Activated T-helper 17 cell treated with anti-CD3 and anti-CD28 coated beads, Interleukin-2, amount 50 U/mL, for 72 hours (primary cell): ENCODE measurements at regions not wholly inside any gene's neighbourhood (a gene's known extent, or its start where the extent isn't known, plus 50 kb on each side); places are given as distances from the start of the nearest gene placed in this dataset.
A peak's percentile ranks its signal among the peaks of the same experiment; 100 is the strongest.

Source experiments
- ATAC-seq: fragments of 150-1000 bp; cut with Tn5 transposase; replicated peaks from 2 replicates; pipeline ENCODE4 v1.10.0; 2021; ENCODE audit warnings: mild to moderate bottlenecking, moderate library complexity
- H3K27ac Mint-ChIP-seq: one replicate; pipeline ENCODE4 v1.8.0; 2022; ENCODE audit warnings: mixed read lengths
- H3K27me3 Mint-ChIP-seq: one replicate; pipeline ENCODE4 v1.8.0; 2022; ENCODE audit warnings: mixed read lengths
- H3K36me3 Mint-ChIP-seq: one replicate; pipeline ENCODE4 v1.8.0; 2022; ENCODE audit warnings: low read depth, mild to moderate bottlenecking, mixed read lengths
- H3K4me1 Mint-ChIP-seq: one replicate; pipeline ENCODE4 v1.8.0; 2022; ENCODE audit warnings: mixed read lengths
- H3K4me3 Mint-ChIP-seq: one replicate; pipeline ENCODE4 v1.8.0; 2022; ENCODE audit warnings: mild to moderate bottlenecking, mixed read lengths
- H3K9me3 Mint-ChIP-seq: one replicate; pipeline ENCODE4 v1.8.0; 2022; ENCODE audit warnings: mixed read lengths

- Mint-ChIP-seq H3K27me3 (peaks cover 3% of the 10 kb centered on the region), H3K36me3 (no peaks in the 10 kb centered on the region), H3K9me3 (no peaks in the 10 kb centered on the region), H3K4me3 (no peak overlapping the region), H3K27ac (no peak overlapping the region), H3K4me1 (no peaks in the 10 kb centered on the region)
- ATAC-seq = no peak
These were observed 50.8 kb upstream of the NAV2 start for GRCh38 chr11:19661827-19662226.

GRCh38 chr11:19660076-19660475 is 52.6 kb upstream of the NAV2 start:
- H3K27ac Mint-ChIP-seq = no peak overlapping the region
- peak; percentile 94 for ATAC-seq
- H3K9me3 Mint-ChIP-seq = no peaks in the 10 kb centered on the region
- H3K36me3 Mint-ChIP-seq = no peaks in the 10 kb centered on the region
- H3K27me3 Mint-ChIP-seq = no peaks in the 10 kb centered on the region
- H3K4me3 Mint-ChIP-seq = no peak overlapping the region
- no peaks in the 10 kb centered on the region for H3K4me1 Mint-ChIP-seq

DNA sequence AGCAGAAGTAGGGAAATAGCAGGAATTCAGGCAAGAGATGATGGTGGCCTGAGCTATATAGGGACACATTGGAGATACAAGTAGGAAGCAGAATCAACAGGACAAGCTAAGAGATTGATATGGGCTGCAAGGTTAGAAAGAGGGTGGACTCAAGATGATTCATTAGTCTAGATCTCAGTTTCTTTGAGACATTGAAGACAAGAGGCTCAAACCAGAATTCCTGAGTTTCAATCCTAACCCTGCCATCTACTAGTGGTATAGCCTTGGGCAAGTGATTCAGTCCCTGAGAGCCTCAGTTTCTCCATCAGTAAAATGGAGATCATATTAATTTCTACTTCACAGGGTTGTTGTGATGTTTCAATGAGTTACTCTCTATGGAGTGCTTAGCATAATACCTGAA is 53.1 kb upstream of the NAV2 start:
- Mint-ChIP-seq H3K27me3 (no peaks in the 10 kb centered on the region), H3K9me3 (no peaks in the 10 kb centered on the region), H3K4me3 (no peak overlapping the region), H3K4me1 (no peaks in the 10 kb centered on the region), H3K27ac (no peak overlapping the region), H3K36me3 (no peaks in the 10 kb centered on the region)
- ATAC-seq = peak; percentile 53

- Mint-ChIP-seq H3K36me3 (no peaks in the 10 kb centered on the region), H3K4me3 (no peak overlapping the region), H3K27me3 (no peaks in the 10 kb centered on the region), H3K27ac (no peak overlapping the region), H3K9me3 (no peaks in the 10 kb centered on the region), H3K4me1 (no peaks in the 10 kb centered on the region)
- ATAC-seq = no peak
These were observed 54.3 kb upstream of the NAV2 start for GRCh38 chr11:19658344-19658743.

- Mint-ChIP-seq H3K27me3 (peaks cover 4% of the 10 kb centered on the region), H3K27ac (no peak overlapping the region), H3K36me3 (no peaks in the 10 kb centered on the region), H3K9me3 (no peaks in the 10 kb centered on the region), H3K4me1 (no peaks in the 10 kb centered on the region), H3K4me3 (no peak overlapping the region)
- no peak for ATAC-seq
These were observed 56.5 kb upstream of the NAV2 start for GRCh38 chr11:19656140-19656541.

- Mint-ChIP-seq H3K4me3 (no peak overlapping the region), H3K27ac (no peak overlapping the region), H3K36me3 (no peaks in the 10 kb centered on the region), H3K4me1 (no peaks in the 10 kb centered on the region), H3K9me3 (no peaks in the 10 kb centered on the region), H3K27me3 (peaks cover 7% of the 10 kb centered on the region)
- no peak for ATAC-seq
These were observed 59.8 kb upstream of the NAV2 start for GRCh38 chr11:19652623-19653375.

DNA sequence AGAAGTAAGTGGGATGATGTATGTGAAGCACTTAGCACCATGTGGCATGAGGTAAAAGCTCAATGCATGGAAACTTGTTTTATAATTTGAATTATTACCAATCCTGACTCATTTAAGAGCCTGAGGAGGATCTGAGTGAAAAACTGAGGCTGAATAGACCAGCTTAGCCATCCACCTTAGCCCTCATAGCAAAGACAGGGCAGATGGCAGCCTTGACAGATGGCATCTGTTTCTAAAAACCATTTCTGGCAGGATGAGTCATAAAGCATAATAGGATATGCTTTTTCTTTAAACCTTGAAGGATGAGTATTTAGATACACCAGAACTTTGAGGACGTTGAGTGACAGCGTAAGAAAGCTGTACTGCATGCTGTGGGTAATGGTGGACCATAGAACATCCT is 61.0 kb upstream of the NAV2 start:
- H3K27ac Mint-ChIP-seq = no peak overlapping the region
- H3K9me3 Mint-ChIP-seq = no peaks in the 10 kb centered on the region
- no peak overlapping the region for H3K4me3 Mint-ChIP-seq
- peaks cover 7% of the 10 kb centered on the region for H3K27me3 Mint-ChIP-seq
- ATAC-seq = no peak
- no peaks in the 10 kb centered on the region for H3K36me3 Mint-ChIP-seq
- no peaks in the 10 kb centered on the region for H3K4me1 Mint-ChIP-seq

GRCh38 chr11:19651028-19651427 is 61.6 kb upstream of the NAV2 start:
- peaks cover 7% of the 10 kb centered on the region for H3K27me3 Mint-ChIP-seq
- H3K4me1 Mint-ChIP-seq = no peaks in the 10 kb centered on the region
- no peaks in the 10 kb centered on the region for H3K36me3 Mint-ChIP-seq
- no peak overlapping the region for H3K27ac Mint-ChIP-seq
- H3K4me3 Mint-ChIP-seq = no peak overlapping the region
- no peak for ATAC-seq
- H3K9me3 Mint-ChIP-seq = no peaks in the 10 kb centered on the region

DNA sequence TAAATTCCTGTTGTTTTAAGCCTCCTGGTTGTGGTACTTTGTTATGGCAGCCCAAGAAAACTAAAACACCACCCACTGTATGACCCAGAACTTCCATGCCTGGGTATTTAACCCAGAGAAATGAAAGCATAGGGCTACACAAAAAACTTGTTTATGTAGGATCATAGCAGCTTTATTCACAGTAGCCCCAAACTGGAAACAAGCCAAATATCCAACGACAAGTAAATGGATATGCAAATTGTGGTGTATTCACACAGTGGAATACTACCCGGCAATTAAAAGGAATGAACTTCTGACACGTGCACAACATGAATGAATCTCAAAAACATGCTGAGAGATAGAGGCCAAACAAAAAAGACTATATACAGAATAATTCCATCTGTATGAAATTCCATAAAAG is 62.2 kb upstream of the NAV2 start:
- Mint-ChIP-seq H3K9me3 (no peaks in the 10 kb centered on the region), H3K27me3 (peaks cover 7% of the 10 kb centered on the region), H3K4me3 (no peak overlapping the region), H3K4me1 (no peaks in the 10 kb centered on the region), H3K36me3 (no peaks in the 10 kb centered on the region), H3K27ac (no peak overlapping the region)
- no peak for ATAC-seq

- H3K4me3 Mint-ChIP-seq = no peak overlapping the region
- no peaks in the 10 kb centered on the region for H3K9me3 Mint-ChIP-seq
- no peaks in the 10 kb centered on the region for H3K4me1 Mint-ChIP-seq
- H3K27me3 Mint-ChIP-seq = peaks cover 7% of the 10 kb centered on the region
- H3K27ac Mint-ChIP-seq = no peak overlapping the region
- H3K36me3 Mint-ChIP-seq = no peaks in the 10 kb centered on the region
- no peak for ATAC-seq
These were observed 62.9 kb upstream of the NAV2 start for GRCh38 chr11:19649751-19650150.

DNA sequence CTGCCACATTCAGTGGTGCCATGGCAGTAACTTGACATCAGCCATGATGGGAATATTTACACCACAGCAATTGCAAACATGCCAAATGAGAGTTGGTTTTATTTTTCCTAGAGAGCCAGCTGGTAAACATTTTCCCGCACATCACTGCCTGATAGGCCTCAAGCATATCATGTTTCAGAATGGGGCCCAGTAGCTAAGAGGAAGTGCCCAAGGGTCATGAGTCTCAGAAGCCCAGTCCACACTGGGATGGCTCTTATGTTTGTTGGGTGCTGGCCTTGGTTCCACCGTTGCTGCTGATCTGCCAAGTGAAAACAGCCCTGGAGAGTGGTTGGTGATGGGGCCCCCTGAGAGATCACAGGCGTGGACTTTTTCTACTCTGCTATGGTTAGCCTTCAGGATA is 64.3 kb upstream of the NAV2 start:
- no peak overlapping the region for H3K4me3 Mint-ChIP-seq
- H3K36me3 Mint-ChIP-seq = no peaks in the 10 kb centered on the region
- no peaks in the 10 kb centered on the region for H3K9me3 Mint-ChIP-seq
- H3K4me1 Mint-ChIP-seq = no peaks in the 10 kb centered on the region
- H3K27me3 Mint-ChIP-seq = peaks cover 7% of the 10 kb centered on the region
- no peak for ATAC-seq
- H3K27ac Mint-ChIP-seq = no peak overlapping the region

DNA sequence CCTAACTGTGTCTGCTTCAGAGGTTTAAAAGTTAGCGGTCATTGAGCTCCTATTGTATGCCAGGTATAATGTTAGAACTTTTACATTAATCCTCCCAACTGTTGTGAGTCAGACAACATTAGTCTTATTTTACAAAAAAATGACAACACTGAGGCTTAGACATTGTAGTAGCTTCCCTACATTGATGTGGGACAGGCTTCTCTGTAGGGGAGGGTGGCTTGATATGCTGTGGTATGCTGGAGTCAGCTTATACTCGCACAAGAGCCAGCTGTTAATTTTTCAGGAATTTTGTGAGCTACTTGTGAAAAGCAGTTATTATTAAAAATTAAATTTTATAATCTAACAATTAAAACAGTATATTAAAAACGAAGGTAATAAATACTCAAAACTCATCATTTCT is 64.8 kb upstream of the NAV2 start:
- no peak for ATAC-seq

DNA sequence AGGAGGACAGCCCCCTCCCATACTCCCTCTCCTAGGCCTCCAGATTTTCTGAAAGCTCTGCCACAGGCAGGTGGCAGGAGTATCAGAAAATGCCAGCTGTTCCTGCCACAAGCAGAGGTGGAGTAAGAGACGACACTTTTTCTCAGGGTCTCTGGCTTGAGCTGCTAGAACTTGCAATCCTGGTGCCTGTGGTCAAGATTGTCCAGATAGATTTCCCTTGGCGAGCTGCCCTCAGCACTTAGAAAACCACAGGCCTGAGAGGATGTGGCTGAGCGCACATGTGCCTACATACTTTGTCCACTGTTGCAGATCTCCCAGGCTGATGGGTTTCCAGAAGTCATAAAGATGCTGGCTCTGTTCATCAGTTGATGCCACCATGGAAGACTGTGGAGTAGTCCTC is 65.7 kb upstream of the NAV2 start:
- Mint-ChIP-seq H3K4me3 (no peak overlapping the region), H3K27ac (no peak overlapping the region), H3K9me3 (no peaks in the 10 kb centered on the region), H3K27me3 (peaks cover 3% of the 10 kb centered on the region), H3K4me1 (no peaks in the 10 kb centered on the region), H3K36me3 (no peaks in the 10 kb centered on the region)
- ATAC-seq = no peak

More for the DNA sequence above, 64.8 kb upstream of the NAV2 start:
- H3K9me3 Mint-ChIP-seq = no peaks in the 10 kb centered on the region
- H3K4me1 Mint-ChIP-seq = no peaks in the 10 kb centered on the region
- H3K36me3 Mint-ChIP-seq = no peaks in the 10 kb centered on the region
- H3K27me3 Mint-ChIP-seq = peaks cover 3% of the 10 kb centered on the region
- H3K27ac Mint-ChIP-seq = no peak overlapping the region
- no peak overlapping the region for H3K4me3 Mint-ChIP-seq

DNA sequence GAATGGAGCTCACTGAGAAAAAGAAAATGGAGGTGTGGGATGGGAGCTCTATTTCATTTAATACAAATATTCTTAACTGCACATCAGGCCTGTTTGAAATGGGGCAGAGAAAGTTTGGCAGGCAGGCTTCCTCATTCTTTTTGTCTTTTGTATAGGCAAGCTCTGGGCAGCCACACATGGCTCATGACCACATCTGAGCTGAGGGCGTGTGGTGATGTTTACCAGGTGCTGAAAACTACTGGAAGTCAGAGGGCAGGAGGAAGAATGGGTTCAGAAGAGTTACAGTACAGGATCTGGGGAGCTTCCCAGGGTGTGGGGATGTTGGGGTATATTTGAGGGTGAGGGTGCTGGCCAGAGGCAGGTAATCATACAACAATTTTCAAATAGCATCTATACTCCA is 66.3 kb upstream of the NAV2 start:
- Mint-ChIP-seq H3K27ac (no peak overlapping the region), H3K4me3 (no peak overlapping the region), H3K36me3 (no peaks in the 10 kb centered on the region), H3K27me3 (peaks cover 7% of the 10 kb centered on the region), H3K4me1 (no peaks in the 10 kb centered on the region), H3K9me3 (no peaks in the 10 kb centered on the region)
- ATAC-seq = no peak

DNA sequence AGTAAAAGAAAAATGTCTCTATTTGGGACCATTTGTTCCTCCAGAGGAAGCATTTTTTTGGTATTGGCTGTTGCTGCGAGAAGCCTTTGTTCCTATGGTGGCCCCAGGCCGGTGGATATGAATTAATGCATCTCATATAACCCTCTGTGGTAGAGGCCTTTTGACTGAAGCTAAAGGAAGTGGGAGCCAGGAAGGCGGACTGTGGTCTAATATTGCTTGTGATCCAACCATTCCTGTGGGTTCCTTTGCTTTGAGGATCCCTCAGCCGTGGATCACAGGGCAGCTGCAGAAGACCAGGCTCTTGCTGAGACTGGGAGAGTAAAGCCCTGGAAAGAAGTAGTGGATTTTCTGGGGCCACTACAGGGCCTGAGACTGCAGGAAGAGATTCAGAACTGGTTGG is 68.3 kb upstream of the NAV2 start:
- H3K36me3 Mint-ChIP-seq = no peaks in the 10 kb centered on the region
- H3K27ac Mint-ChIP-seq = no peak overlapping the region
- H3K4me1 Mint-ChIP-seq = no peaks in the 10 kb centered on the region
- ATAC-seq = no peak
- H3K9me3 Mint-ChIP-seq = no peaks in the 10 kb centered on the region
- peaks cover 6% of the 10 kb centered on the region for H3K27me3 Mint-ChIP-seq
- no peak overlapping the region for H3K4me3 Mint-ChIP-seq
